Vagina (tissue), 2 donors: ENCODE measurements at regions not wholly inside any gene's neighbourhood (a gene's known extent, or its start where the extent isn't known, plus 50 kb on each side); places are given as distances from the start of the nearest gene placed in this dataset.

Experiments used
- POLR2A ChIP-seq, 2 donors: fragments of 450-650 bp; IDR thresholded peaks; one replicate each; pipeline ENCODE4 v1.6.1; 2017; ENCODE audit warnings: antibody characterized with exemption in 2 of 2, mild to moderate bottlenecking in 2 of 2, moderate library complexity in 2 of 2
- POLR2AphosphoS5 ChIP-seq, 2 donors: sonication (generic); formaldehyde crosslinking; IDR thresholded peaks; one replicate each; pipeline ENCODE4 v1.9.0; 2017; ENCODE audit warnings: antibody characterized with exemption in 2 of 2, mild to moderate bottlenecking in 2 of 2, low read depth in 1 of 2; ENCODE audit not compliant: insufficient read depth in 1 of 2
- TF ChIP-seq, protein P1 (sequence below), 3 experiments: fragments of 450-650 bp in 2 of 3; fragments of 200-600 bp in 1 of 3; sonication (generic) in 1 of 3; IDR thresholded peaks; one replicate each; pipeline ENCODE4 v1.5.1; 2017 to 2019; ENCODE audit warnings: antibody characterized with exemption in 3 of 3, mild to moderate bottlenecking in 2 of 3, moderate library complexity in 2 of 3

GRCh38 chr18:28256166-28256565 is 79.2 kb upstream of the CDH2 start:
- TF ChIP-seq POLR2A (IDR thresholded peaks at IDR 0.05) (no peak), POLR2AphosphoS5 (IDR thresholded peaks at IDR 0.05; ENCODE audit: insufficient read depth in 1 of 2, low read depth in 1 of 2) (no peak)
- TF ChIP-seq, protein P1, sequence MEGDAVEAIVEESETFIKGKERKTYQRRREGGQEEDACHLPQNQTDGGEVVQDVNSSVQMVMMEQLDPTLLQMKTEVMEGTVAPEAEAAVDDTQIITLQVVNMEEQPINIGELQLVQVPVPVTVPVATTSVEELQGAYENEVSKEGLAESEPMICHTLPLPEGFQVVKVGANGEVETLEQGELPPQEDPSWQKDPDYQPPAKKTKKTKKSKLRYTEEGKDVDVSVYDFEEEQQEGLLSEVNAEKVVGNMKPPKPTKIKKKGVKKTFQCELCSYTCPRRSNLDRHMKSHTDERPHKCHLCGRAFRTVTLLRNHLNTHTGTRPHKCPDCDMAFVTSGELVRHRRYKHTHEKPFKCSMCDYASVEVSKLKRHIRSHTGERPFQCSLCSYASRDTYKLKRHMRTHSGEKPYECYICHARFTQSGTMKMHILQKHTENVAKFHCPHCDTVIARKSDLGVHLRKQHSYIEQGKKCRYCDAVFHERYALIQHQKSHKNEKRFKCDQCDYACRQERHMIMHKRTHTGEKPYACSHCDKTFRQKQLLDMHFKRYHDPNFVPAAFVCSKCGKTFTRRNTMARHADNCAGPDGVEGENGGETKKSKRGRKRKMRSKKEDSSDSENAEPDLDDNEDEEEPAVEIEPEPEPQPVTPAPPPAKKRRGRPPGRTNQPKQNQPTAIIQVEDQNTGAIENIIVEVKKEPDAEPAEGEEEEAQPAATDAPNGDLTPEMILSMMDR (IDR thresholded peaks at IDR 0.05), result no peak
